KBM-7 (cell line): ENCODE measurements at regions not wholly inside any gene's neighbourhood (a gene's known extent, or its start where the extent isn't known, plus 50 kb on each side); places are given as distances from the start of the nearest gene placed in this dataset.
"Not testable (repeated sequence)": the region's sequence is repeated elsewhere in the genome, so short reads cannot be mapped to it uniquely, and the experiment has no call there.

ENCODE experiments used
- DNase-seq: peaks from one replicate; pipeline ENCODE4 v3.0.0-alpha.2; 2015
- in situ Hi-C: fragments of 300-500 bp; cut with MboI; formaldehyde crosslinking; loops from 2 replicates; pipeline ENCODE4 v1.14.3; 2020; ENCODE audit warnings: low sequenced_read_pairs, low pct_unique_long_range_greater_than_20kb, mixed read lengths

- DNase-seq = no peak
- in situ Hi-C loops = no loop called here
Observed at GRCh38 chr14:87656315-87656714, 336.7 kb downstream of the GALC start.

GRCh38 chr14:87652278-87652677 is 340.7 kb downstream of the GALC start:
- in situ Hi-C loops = no loop called here
- no peak for DNase-seq

GRCh38 chr14:87644689-87645088 is 348.3 kb downstream of the GALC start:
- no peak for DNase-seq
- in situ Hi-C loops = no loop called here

GRCh38 chr14:87643005-87643404 is 350.0 kb downstream of the GALC start:
- DNase-seq = no peak
- in situ Hi-C loops = no loop called here

- no peak for DNase-seq
- in situ Hi-C loops = no loop called here
Observed at GRCh38 chr14:87640553-87640952, 352.4 kb downstream of the GALC start.

GRCh38 chr14:87638196-87638595 is 354.8 kb downstream of the GALC start:
- no peak for DNase-seq
- in situ Hi-C loops = no loop called here

GRCh38 chr14:87635442-87635841 is 357.5 kb downstream of the GALC start:
- no peak for DNase-seq
- in situ Hi-C loops = no loop called here

GRCh38 chr14:87632796-87633195 is 360.2 kb downstream of the GALC start:
- DNase-seq = no peak
- in situ Hi-C loops = no loop called here

- in situ Hi-C loops = no loop called here
Observed at GRCh38 chr14:87630846-87631245, 362.1 kb downstream of the GALC start.

GRCh38 chr14:87629788-87630187 is 363.2 kb downstream of the GALC start:
- no peak for DNase-seq
- in situ Hi-C loops = no loop called here

More at GRCh38 chr14:87630846-87631245, 362.1 kb downstream of the GALC start:
- no peak for DNase-seq

GRCh38 chr14:87628780-87629179 is 364.2 kb downstream of the GALC start:
- in situ Hi-C loops = no loop called here
- DNase-seq = no peak

- in situ Hi-C loops = no loop called here
- DNase-seq = peak; percentile 5
Observed at GRCh38 chr14:87628129-87628528, 364.9 kb downstream of the GALC start.

- in situ Hi-C loops = no loop called here
- DNase-seq = no peak
Observed at GRCh38 chr14:87626266-87626665, 366.7 kb downstream of the GALC start.

GRCh38 chr14:87623616-87624015 is 369.4 kb downstream of the GALC start:
- in situ Hi-C loops = no loop called here
- no peak for DNase-seq

GRCh38 chr14:87617079-87617478 is 375.9 kb downstream of the GALC start:
- peak; percentile 13 for DNase-seq
- in situ Hi-C loops = no loop called here

- in situ Hi-C loops = no loop called here
- DNase-seq = peak; percentile 67
Observed at GRCh38 chr14:87615822-87616679, 376.9 kb downstream of the GALC start.

GRCh38 chr14:87615047-87615446 is 377.9 kb downstream of the GALC start:
- in situ Hi-C loops = no loop called here
- no peak for DNase-seq

GRCh38 chr14:87613881-87614280 is 379.1 kb downstream of the GALC start:
- no peak for DNase-seq
- in situ Hi-C loops = no loop called here

GRCh38 chr14:87607056-87607455 is 385.9 kb downstream of the GALC start:
- DNase-seq, in situ Hi-C loops: not testable (repeated sequence)

- in situ Hi-C loops = no loop called here
- no peak for DNase-seq
Observed at GRCh38 chr14:87601036-87601435, 391.9 kb downstream of the GALC start.

- in situ Hi-C loops = no loop called here
Observed at GRCh38 chr14:87600240-87600639, 392.7 kb downstream of the GALC start.

More at GRCh38 chr14:87600240-87600639, 392.7 kb downstream of the GALC start:
- DNase-seq = no peak
